RWPE2 (cell line): ENCODE measurements at regions not wholly inside any gene's neighbourhood (a gene's known extent, or its start where the extent isn't known, plus 50 kb on each side); places are given as distances from the start of the nearest gene placed in this dataset.
A peak's percentile ranks its signal among the peaks of the same experiment; 100 is the strongest.

Experiments
- ATAC-seq: fragments of 200-7000 bp; cut with Tn5 transposase; 3 replicates; pipeline ENCODE4 v1.9.1; 2021; ENCODE audit warnings: low read depth
- DNase-seq: peaks from one replicate; pipeline ENCODE4 v3.0.0-alpha.2; 2020; ENCODE audit warnings: low spot score
- H3K27ac ChIP-seq: fragments of 450-650 bp; 2 replicates; pipeline ENCODE4 v1.5.1; 2017; ENCODE audit warnings: mild to moderate bottlenecking; ENCODE audit not compliant: poor library complexity, severe bottlenecking
- H3K27me3 ChIP-seq: fragments of 250-450 bp; sonication (Bioruptor Pico); 2 replicates; pipeline ENCODE4 v1.5.1; 2021; ENCODE audit warnings: mild to moderate bottlenecking, moderate library complexity; ENCODE audit not compliant: insufficient read depth, poor library complexity, severe bottlenecking
- H3K36me3 ChIP-seq: fragments of 250-450 bp; sonication (Bioruptor Pico); 2 replicates; pipeline ENCODE4 v1.5.1; 2020; ENCODE audit warnings: low read depth, mild to moderate bottlenecking, moderate library complexity
- H3K4me1 ChIP-seq: fragments of 250-450 bp; sonication (Bioruptor Pico); 2 replicates; pipeline ENCODE4 v1.5.1; 2021; ENCODE audit warnings: mild to moderate bottlenecking, moderate library complexity; ENCODE audit not compliant: insufficient read depth, poor library complexity, severe bottlenecking
- H3K4me3 ChIP-seq: fragments of 250-450 bp; sonication (Bioruptor Pico); 2 replicates; pipeline ENCODE4 v1.5.1; 2021; ENCODE audit warnings: mild to moderate bottlenecking, moderate library complexity; ENCODE audit not compliant: severe bottlenecking
- H3K9me3 ChIP-seq: fragments of 250-450 bp; sonication (Bioruptor Pico); 2 replicates; pipeline ENCODE4 v1.5.1; 2021; ENCODE audit warnings: mild to moderate bottlenecking, moderate library complexity; ENCODE audit not compliant: severe bottlenecking
- TF ChIP-seq, protein P1 (sequence below): fragments of 450-650 bp; IDR thresholded peaks from one replicate; pipeline ENCODE4 v1.5.1; 2017; ENCODE audit warnings: mild to moderate bottlenecking, moderate library complexity; ENCODE audit not compliant: poor library complexity, severe bottlenecking

DNA sequence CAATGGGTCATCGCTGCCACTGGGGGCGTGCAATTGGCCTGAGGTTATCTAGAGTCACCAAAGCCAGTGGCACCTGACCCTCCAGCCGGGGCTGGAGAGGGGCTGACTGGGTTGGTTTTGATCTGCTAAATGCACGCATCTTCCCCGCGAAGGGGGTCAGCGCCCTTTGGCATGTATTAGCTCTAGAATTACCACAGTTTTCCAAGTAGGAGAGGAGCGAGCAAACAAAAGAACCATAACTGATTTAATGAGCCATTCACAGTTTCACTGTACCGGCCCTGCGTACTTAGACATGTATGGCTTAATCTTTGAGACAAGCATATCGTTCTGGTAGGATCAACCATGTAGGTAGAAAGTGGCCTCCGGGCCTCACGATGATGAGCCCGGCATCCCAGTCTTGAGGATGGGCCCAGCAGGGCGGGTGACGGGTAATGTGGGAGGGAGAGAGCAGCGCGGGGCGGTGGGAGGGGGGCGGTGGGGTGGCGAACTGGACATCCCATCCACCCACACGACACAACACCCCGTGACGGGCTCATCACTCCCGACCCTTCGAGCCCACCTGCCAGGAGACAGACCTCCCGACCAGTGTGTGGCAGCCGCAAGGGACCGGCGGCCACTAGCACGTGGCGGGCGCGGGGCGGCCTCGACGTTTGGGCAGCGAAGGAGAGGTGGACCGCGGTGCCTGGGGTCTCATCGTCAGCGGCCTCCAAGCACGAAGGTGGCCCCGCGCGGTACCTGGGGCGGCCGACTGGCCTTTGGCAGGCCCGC is 1957.5 kb upstream of the DEFB115 start:
- Histone ChIP-seq H3K36me3 (no peaks in the 10 kb centered on the region), H3K27ac (no peak overlapping the region), H3K9me3 (peaks cover 34% of the 10 kb centered on the region), H3K27me3 (no peaks in the 10 kb centered on the region), H3K4me1 (no peaks in the 10 kb centered on the region), H3K4me3 (no peak overlapping the region)
- DNase-seq (peak; percentile 77), ATAC-seq (no peak)
- TF ChIP-seq, protein P1, sequence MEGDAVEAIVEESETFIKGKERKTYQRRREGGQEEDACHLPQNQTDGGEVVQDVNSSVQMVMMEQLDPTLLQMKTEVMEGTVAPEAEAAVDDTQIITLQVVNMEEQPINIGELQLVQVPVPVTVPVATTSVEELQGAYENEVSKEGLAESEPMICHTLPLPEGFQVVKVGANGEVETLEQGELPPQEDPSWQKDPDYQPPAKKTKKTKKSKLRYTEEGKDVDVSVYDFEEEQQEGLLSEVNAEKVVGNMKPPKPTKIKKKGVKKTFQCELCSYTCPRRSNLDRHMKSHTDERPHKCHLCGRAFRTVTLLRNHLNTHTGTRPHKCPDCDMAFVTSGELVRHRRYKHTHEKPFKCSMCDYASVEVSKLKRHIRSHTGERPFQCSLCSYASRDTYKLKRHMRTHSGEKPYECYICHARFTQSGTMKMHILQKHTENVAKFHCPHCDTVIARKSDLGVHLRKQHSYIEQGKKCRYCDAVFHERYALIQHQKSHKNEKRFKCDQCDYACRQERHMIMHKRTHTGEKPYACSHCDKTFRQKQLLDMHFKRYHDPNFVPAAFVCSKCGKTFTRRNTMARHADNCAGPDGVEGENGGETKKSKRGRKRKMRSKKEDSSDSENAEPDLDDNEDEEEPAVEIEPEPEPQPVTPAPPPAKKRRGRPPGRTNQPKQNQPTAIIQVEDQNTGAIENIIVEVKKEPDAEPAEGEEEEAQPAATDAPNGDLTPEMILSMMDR = no peak

DNA sequence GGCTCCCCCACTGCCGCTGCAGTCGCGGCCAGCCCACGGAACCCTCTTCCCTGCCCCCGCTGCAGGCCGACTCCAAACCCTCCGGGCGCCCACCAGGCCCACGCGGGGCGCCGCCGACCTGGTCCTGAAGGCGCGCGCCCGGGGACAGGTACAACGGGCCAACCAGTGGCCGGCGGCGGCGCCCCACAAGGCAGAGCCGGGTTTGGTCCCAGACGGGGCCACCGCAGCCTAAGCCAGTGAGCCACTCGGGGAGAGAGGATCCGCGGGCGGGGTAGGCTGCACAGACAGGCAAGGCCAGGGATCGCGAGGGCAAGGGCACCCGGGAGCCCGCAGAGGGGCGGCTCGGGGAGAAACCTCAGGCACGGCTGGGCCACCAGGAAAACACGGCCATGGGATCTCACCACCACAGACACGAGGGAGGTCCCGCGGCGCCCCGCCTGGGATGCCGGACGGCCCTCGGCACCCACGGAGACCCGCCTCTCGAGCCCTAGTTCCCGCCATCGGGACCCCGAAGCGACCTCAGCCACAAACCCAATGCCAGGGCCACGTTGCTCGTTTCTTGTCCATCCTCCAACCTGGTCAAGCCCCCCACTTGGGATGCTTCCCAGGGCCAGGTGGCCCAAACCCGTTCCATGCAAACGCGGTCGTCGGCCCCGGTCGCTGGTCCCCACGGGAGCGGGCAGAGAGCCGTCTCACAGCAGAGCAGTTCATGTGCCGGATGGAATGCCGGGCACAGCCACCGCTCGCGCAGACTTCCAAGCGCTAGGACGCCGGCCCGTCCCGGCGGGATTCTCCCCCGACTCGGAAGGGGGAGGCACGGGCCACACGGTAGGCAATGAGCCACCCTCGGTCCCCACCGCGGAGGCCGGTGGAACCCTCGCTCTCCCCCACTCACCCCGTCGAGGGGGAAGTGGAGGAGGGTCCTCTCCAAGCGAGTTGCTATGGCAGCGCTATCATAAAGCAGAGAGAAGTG is 1956.6 kb upstream of the DEFB115 start:
- no peak overlapping the region for H3K4me3 ChIP-seq
- DNase-seq = peak; percentile 82
- peaks cover 34% of the 10 kb centered on the region for H3K9me3 ChIP-seq
- H3K27me3 ChIP-seq = no peaks in the 10 kb centered on the region
- no peaks in the 10 kb centered on the region for H3K4me1 ChIP-seq
- TF ChIP-seq, protein P1 = no peak
- no peak for ATAC-seq
- no peaks in the 10 kb centered on the region for H3K36me3 ChIP-seq
- no peak overlapping the region for H3K27ac ChIP-seq

DNA sequence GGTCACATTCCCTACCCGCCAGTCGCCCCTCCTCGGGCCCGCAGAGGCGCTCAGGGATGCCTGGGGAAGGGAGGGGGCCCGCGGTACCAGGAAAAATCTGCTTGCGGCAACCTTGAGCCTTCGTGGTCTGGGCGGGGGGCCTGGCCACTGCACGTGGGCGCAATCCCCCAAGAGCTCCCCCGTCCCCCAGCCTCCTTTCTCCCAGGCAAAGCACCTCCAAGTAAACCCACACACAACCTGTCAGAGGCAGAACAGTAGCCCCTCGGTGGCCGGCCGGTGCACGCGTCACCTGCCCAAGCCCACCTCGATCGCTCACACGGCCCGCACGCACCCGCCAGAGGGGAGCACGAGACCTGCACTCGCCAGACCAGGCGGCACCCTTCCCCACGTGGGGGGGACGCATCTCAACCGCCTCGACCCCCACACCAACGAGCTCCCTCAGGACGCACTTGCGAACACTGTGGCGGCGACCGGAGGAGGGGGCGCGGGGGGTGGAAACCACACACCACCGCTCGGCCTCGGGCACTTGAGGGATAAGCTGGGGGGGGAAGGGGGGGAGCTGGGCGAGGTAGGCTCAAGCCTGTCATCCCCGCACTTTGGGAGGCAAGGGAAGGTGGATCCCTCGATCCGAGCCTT is 1955.7 kb upstream of the DEFB115 start:
- DNase-seq (peak; percentile 81), ATAC-seq (no peak)
- TF ChIP-seq, protein P1 = no peak
- no peaks in the 10 kb centered on the region for H3K36me3 ChIP-seq
- H3K9me3 ChIP-seq = peaks cover 27% of the 10 kb centered on the region
- H3K27me3 ChIP-seq = no peaks in the 10 kb centered on the region
- no peak overlapping the region for H3K27ac ChIP-seq
- H3K4me3 ChIP-seq = no peak overlapping the region
- H3K4me1 ChIP-seq = no peaks in the 10 kb centered on the region

DNA sequence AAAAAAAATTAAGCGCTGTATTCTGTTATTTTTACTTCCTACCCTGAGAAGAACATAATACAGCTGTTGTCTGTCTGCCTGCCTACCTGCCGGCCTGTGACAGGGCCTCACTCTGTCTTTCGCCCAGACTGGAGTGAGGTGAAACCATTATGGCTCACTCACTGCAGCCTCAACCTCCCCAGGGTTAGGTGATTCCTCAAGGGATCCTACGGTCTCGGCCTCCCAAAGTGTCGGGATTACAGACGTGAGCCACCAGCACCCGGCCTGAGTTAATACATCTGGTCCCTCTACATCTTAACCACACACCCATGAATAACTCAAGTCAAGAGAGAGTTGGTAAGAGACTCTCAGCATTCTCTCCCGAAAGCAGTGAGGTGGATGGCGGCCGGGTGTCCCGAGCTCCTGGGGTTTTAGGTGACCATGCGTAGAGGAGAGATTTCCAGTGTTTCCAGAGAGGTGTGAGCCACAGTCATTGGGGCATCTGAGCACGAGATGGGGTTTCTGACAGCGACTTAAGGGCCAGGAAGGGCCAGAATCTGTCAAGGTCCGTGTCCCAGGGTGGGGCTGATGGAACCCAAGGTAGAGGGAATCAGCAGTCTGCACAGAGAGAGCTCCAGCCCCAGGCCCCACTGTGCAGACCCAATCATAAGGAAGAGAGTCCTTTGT is 1954.4 kb upstream of the DEFB115 start:
- Histone ChIP-seq H3K4me3 (no peak overlapping the region), H3K36me3 (no peaks in the 10 kb centered on the region), H3K27ac (no peak overlapping the region), H3K27me3 (no peaks in the 10 kb centered on the region), H3K9me3 (peaks cover 24% of the 10 kb centered on the region), H3K4me1 (no peaks in the 10 kb centered on the region)
- DNase-seq (peak; percentile 71), ATAC-seq (no peak; the same call in 2 of the 3 replicates)
- TF ChIP-seq, protein P1 = no peak
